ENCODE measurements at regions not wholly inside any gene's neighbourhood (a gene's known extent, or its start where the extent isn't known, plus 50 kb on each side); places are given as distances from the start of the nearest gene placed in this dataset.
"Not testable (repeated sequence)": the region's sequence is repeated elsewhere in the genome, so short reads cannot be mapped to it uniquely, and the experiment has no call there.

GRCh38 chr1:172766462-172766861, 107.6 kb downstream of the FASLG start:
- H3K36me3 ChIP-seq = no peaks in the 10 kb centered on the region
- no peaks in the 10 kb centered on the region for H3K9me3 ChIP-seq (replicated peaks)
- no peaks in the 10 kb centered on the region for H3K4me1 ChIP-seq
- no peaks in the 10 kb centered on the region for H3K27me3 ChIP-seq
- no peak overlapping the region for H3K4me3 ChIP-seq
- DNase-seq = peak in 1 of 2 experiments; percentile 19
- H3K27ac ChIP-seq = no peak overlapping the region

- H3K4me1 ChIP-seq = no peaks in the 10 kb centered on the region
- H3K4me3 ChIP-seq = no peak overlapping the region
- H3K36me3 ChIP-seq = no peaks in the 10 kb centered on the region
- no peak overlapping the region for H3K27ac ChIP-seq
- no peak for DNase-seq
- no peaks in the 10 kb centered on the region; the same call in 1 of the 2 replicates for H3K9me3 ChIP-seq (replicated peaks)
- no peaks in the 10 kb centered on the region for H3K27me3 ChIP-seq
Observed at GRCh38 chr1:172770071-172770470, 111.2 kb downstream of the FASLG start.

- Histone ChIP-seq H3K36me3 (no peaks in the 10 kb centered on the region), H3K4me3 (no peak overlapping the region), H3K4me1 (no peaks in the 10 kb centered on the region), H3K9me3 (replicated peaks) (no peaks in the 10 kb centered on the region; the same call in 1 of the 2 replicates), H3K27ac (no peak overlapping the region), H3K27me3 (no peaks in the 10 kb centered on the region)
- no peak for DNase-seq
Observed at GRCh38 chr1:172774561-172774960, 115.7 kb downstream of the FASLG start.

- Histone ChIP-seq H3K4me1 (no peaks in the 10 kb centered on the region), H3K27me3 (no peaks in the 10 kb centered on the region), H3K9me3 (replicated peaks) (no peaks in the 10 kb centered on the region; the same call in 1 of the 2 replicates), H3K4me3 (no peak overlapping the region), H3K36me3 (no peaks in the 10 kb centered on the region), H3K27ac (no peak overlapping the region)
- no peak for DNase-seq
Observed at GRCh38 chr1:172775606-172776005, 116.7 kb downstream of the FASLG start.

- DNase-seq = no peak
- no peaks in the 10 kb centered on the region for H3K27me3 ChIP-seq
- H3K4me1 ChIP-seq = no peaks in the 10 kb centered on the region
- no peak overlapping the region for H3K4me3 ChIP-seq
- H3K9me3 ChIP-seq (replicated peaks) = no peaks in the 10 kb centered on the region; the same call in 1 of the 2 replicates
- H3K36me3 ChIP-seq = no peaks in the 10 kb centered on the region
- H3K27ac ChIP-seq = no peak overlapping the region
Observed at GRCh38 chr1:172776071-172776470, 117.2 kb downstream of the FASLG start.

GRCh38 chr1:172777767-172778166, 118.9 kb downstream of the FASLG start:
- Histone ChIP-seq H3K9me3 (replicated peaks) (no peaks in the 10 kb centered on the region; the same call in 1 of the 2 replicates), H3K36me3 (no peaks in the 10 kb centered on the region), H3K4me3 (no peak overlapping the region), H3K27me3 (no peaks in the 10 kb centered on the region), H3K27ac (no peak overlapping the region), H3K4me1 (no peaks in the 10 kb centered on the region)
- DNase-seq = no peak

GRCh38 chr1:172778456-172779455, 119.9 kb downstream of the FASLG start:
- H3K27ac ChIP-seq = no peak overlapping the region
- no peaks in the 10 kb centered on the region for H3K27me3 ChIP-seq
- no peaks in the 10 kb centered on the region for H3K4me1 ChIP-seq
- no peaks in the 10 kb centered on the region for H3K36me3 ChIP-seq
- no peak overlapping the region for H3K4me3 ChIP-seq
- peak in 1 of 2 experiments; percentile 6 for DNase-seq
- H3K9me3 ChIP-seq (replicated peaks) = peaks cover 3% of the 10 kb centered on the region; the same call in 1 of the 2 replicates

- H3K27ac ChIP-seq = no peak overlapping the region
- H3K4me1 ChIP-seq = no peaks in the 10 kb centered on the region
- H3K27me3 ChIP-seq = no peaks in the 10 kb centered on the region
- H3K36me3 ChIP-seq = no peaks in the 10 kb centered on the region
- no peak overlapping the region for H3K4me3 ChIP-seq
- no peak for DNase-seq
- H3K9me3 ChIP-seq (replicated peaks) = 0 out of 2 replicates have a peak, but pooled peaks cover 3% of the 10 kb centered on the region
Observed at GRCh38 chr1:172779491-172779890, 120.6 kb downstream of the FASLG start.

- Histone ChIP-seq H3K27me3 (no peaks in the 10 kb centered on the region), H3K4me1 (no peaks in the 10 kb centered on the region), H3K36me3 (no peaks in the 10 kb centered on the region), H3K27ac (no peak overlapping the region), H3K9me3 (replicated peaks) (0 out of 2 replicates have a peak, but pooled peaks cover 3% of the 10 kb centered on the region), H3K4me3 (no peak overlapping the region)
- DNase-seq = peak in 1 of 2 experiments; percentile 6
Observed at GRCh38 chr1:172781513-172782140, 122.7 kb downstream of the FASLG start.

GRCh38 chr1:172789840-172790239, 130.9 kb downstream of the FASLG start:
- no peak for DNase-seq
- H3K27ac ChIP-seq = no peak overlapping the region
- no peaks in the 10 kb centered on the region for H3K4me1 ChIP-seq
- no peaks in the 10 kb centered on the region for H3K36me3 ChIP-seq
- no peak overlapping the region for H3K4me3 ChIP-seq
- no peaks in the 10 kb centered on the region for H3K27me3 ChIP-seq
- no peaks in the 10 kb centered on the region for H3K9me3 ChIP-seq (replicated peaks)

- Histone ChIP-seq H3K4me3 (no peak overlapping the region), H3K27ac (no peak overlapping the region), H3K36me3 (no peaks in the 10 kb centered on the region), H3K9me3 (replicated peaks) (no peaks in the 10 kb centered on the region), H3K4me1 (no peaks in the 10 kb centered on the region), H3K27me3 (no peaks in the 10 kb centered on the region)
- DNase-seq = no peak
Observed at GRCh38 chr1:172790245-172790644, 131.3 kb downstream of the FASLG start.

GRCh38 chr1:172793823-172794222, 134.9 kb downstream of the FASLG start:
- DNase-seq = no peak
- no peaks in the 10 kb centered on the region for H3K36me3 ChIP-seq
- no peak overlapping the region for H3K4me3 ChIP-seq
- H3K9me3 ChIP-seq (replicated peaks) = no peaks in the 10 kb centered on the region
- H3K4me1 ChIP-seq = no peaks in the 10 kb centered on the region
- no peak overlapping the region for H3K27ac ChIP-seq
- H3K27me3 ChIP-seq = no peaks in the 10 kb centered on the region

- H3K27ac ChIP-seq = no peak overlapping the region
- H3K4me1 ChIP-seq = no peaks in the 10 kb centered on the region
- no peak for DNase-seq
- H3K9me3 ChIP-seq (replicated peaks) = no peaks in the 10 kb centered on the region
- H3K36me3 ChIP-seq = no peaks in the 10 kb centered on the region
- H3K27me3 ChIP-seq = no peaks in the 10 kb centered on the region
- no peak overlapping the region for H3K4me3 ChIP-seq
Observed at GRCh38 chr1:172795741-172796140, 136.8 kb downstream of the FASLG start.

- H3K36me3 ChIP-seq; H3K27me3 ChIP-seq; DNase-seq; H3K4me1 ChIP-seq; H3K4me3 ChIP-seq; H3K9me3 ChIP-seq (replicated peaks); H3K27ac ChIP-seq: not testable (repeated sequence)
Observed at GRCh38 chr1:172799804-172800203, 140.9 kb downstream of the FASLG start.

- Histone ChIP-seq H3K4me1 (no peaks in the 10 kb centered on the region), H3K4me3 (no peak overlapping the region), H3K27me3 (no peaks in the 10 kb centered on the region), H3K9me3 (replicated peaks) (no peaks in the 10 kb centered on the region), H3K27ac (no peak overlapping the region), H3K36me3 (no peaks in the 10 kb centered on the region)
- DNase-seq = no peak
Observed at GRCh38 chr1:172801771-172802322, 142.9 kb downstream of the FASLG start.
